Ecto neural progenitor cell (in vitro differentiated cells): ENCODE measurements at regions not wholly inside any gene's neighbourhood (a gene's known extent, or its start where the extent isn't known, plus 50 kb on each side); places are given as distances from the start of the nearest gene placed in this dataset.
"Not testable (repeated sequence)": the region's sequence is repeated elsewhere in the genome, so short reads cannot be mapped to it uniquely, and the experiment has no call there.

Experiments
- DNase-seq: peaks from one replicate; pipeline ENCODE4 v3.0.0-alpha.2; 2018; ENCODE audit warnings: low spot score

DNA sequence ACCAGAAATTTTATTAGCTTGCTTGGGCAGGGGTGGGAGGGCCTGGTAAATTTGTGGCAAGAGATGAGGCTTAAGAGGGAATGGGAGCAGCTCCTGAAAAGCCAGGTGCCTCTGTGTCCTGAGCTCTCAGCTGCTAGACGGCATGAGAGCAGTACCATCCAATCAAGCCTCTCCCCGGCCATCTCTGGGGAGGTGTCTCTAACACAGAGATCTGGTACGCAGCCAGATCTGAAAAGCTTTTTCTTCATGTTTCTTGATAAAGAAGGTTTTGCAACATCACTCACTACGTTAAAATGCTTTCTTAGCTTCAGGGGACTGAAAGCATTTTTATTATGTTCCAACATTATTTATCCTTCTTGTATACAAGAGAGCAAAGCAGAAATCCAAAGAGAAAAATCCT, 488.2 kb downstream of the RBFOX1 start:
- no peak for DNase-seq

DNA sequence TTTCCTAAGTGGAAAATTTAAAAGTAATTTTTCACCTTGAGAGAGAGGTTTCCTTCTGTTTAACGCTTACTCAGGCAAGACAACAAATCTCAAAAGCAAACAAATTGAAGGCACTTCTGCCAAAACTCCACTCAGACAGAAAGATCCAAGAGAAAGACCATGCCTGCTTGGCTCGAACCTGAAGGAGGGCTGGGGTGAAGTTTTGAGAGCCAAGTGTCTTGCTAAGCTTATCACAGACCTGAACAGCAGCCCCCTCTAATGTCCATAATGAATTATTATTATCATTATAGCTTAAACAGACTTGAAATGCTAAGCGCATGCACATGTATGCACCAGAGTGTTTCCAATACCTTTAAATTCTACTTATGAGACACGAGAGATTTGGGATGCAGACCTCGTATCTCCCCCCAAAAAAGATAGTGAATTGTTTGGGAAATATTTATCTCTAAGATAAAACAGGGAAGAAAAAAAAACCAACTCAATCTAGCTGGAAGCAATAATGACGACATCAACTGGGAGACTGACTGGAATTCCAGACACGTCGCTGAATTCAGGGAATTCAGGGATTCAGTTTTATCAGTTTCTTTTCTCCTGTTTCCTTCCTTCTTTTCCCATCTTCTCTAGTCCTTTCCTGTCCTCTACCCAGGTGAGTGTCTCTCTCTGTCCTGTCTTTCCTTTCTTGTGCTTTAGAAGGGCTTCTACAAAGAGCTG, 473.2 kb downstream of the RBFOX1 start:
- DNase-seq = no peak

DNA sequence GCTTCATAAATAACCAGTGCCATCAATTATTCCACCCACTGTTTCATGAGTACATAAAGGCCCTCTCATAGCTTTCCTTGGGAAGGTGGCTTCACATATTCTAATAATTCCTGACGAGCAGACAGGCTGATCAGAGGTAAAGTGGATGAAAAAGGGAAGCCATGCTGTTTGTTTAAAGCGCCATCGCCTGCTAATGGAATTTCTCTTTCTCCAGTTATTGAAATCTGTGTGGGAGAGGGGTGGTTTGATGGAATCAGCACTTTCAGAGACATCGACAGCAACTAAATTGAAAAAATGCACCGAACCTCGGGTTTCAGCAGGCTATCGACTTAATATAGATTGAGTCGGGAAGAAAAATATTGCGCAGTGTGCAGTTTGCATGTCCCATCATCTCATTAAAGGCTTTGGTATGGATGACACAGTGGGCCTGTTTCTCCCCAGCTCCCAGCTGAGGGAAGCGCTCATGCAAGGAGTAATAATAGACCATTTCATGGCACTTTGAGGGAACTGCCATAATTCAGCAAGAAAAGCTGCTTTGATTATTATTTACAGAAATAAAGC, 472.1 kb downstream of the RBFOX1 start:
- DNase-seq = no peak

DNA sequence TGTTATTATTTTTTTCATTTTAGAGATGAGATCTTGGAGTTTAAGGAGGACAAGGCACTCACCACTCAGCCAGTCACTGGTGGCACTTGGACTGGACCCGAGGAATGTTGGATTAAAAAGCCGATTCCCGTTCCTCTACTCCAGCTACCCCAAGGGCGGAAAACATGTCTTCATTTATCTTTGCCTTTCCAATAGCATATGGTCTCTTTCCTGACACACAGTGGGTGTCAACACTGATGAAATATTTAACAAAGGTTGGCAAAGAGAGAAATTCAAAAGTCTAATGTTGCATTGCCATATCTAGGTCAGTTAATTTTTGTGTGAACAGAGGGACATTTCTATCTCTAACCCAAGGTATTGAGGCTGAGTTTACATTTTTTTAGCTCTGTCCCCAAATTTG, 459.7 kb downstream of the RBFOX1 start:
- no peak for DNase-seq

DNA sequence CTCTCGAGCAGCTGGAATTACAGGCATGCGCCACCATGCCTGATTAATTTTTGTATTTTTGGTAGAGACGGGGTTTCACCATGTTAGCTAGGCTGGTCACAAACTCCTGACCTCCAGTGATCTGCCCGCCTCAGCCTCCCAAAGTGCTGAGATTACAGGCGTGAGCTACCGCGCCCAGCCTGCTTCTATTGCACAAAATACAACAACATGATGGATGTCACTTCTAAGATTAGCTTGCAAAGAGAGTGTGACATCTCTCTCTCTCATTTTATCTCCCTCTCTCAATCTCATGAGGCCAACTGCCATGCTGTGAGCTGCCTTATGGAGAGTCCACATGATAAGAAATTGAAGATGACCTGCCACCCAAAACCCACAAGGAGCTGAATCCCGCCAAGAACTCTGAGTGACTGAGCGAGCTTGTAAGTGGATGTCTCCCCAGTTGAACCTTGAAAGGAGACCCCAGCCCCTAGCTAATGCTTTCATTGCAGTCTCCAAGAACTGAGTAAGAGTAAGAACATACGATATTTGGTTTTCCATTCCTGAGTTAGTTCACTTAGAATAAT, 458.5 kb downstream of the RBFOX1 start:
- no peak for DNase-seq

DNA sequence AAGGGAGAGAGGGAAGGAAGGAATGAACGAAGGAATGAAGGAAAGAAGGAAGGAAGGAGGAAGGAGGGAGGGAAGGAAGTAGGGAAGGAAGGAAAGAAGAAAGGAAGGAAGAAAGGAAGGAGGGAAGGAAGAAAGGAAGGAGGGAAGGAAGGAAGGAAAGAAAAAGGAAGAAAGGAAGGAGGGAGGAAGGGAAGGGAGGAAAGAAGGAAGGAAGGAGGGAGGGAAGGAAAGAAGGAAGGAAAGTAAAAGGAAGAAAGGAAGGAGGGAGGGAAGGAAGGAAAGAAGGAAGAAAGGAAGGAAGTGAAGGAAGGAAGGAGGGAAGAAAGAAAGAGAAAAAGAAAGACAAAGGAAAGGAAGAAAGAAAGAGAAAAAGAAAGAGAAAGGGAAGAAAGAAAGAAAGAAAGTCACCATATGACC, 442.4 kb downstream of the RBFOX1 start:
- DNase-seq = no peak

DNA sequence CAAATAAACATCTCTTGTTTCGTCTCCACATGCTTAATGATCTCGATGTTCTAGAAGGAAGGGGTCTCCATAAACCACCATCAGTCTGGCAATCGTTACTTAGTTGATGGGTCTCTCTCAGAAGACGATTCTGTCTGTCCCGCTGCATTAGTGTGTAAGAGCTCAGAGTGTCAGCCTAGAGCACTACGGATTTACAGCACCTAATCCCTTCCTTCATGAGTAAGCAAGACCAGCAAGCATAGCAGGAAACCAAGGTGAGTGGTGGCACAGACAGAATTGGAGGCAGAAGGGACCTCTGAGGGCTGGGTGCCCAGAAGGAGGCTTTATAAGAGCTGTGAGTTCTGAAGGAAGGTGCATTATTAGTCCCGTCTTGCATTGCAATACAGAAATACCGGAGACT, 440.1 kb downstream of the RBFOX1 start:
- no peak for DNase-seq

DNA sequence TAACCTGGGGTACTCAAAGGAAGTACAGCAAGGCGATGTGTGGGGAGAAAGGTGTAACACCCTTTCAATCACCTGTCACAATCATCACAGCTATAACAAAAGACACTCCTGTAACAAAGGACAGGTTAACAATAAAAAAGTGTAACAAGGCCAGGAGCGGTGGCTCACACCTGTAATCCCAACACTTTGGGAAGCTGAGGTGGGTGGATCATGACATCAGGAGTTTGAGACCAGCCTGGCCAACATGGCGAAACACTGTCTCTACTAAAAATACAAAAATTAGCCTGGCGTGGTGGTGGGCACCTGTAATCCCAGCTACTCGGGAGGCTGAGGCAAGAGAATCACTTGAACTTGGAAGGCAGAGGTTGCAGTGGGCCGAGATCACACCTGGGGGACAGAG, 436.4 kb downstream of the RBFOX1 start:
- not testable (repeated sequence) for DNase-seq

DNA sequence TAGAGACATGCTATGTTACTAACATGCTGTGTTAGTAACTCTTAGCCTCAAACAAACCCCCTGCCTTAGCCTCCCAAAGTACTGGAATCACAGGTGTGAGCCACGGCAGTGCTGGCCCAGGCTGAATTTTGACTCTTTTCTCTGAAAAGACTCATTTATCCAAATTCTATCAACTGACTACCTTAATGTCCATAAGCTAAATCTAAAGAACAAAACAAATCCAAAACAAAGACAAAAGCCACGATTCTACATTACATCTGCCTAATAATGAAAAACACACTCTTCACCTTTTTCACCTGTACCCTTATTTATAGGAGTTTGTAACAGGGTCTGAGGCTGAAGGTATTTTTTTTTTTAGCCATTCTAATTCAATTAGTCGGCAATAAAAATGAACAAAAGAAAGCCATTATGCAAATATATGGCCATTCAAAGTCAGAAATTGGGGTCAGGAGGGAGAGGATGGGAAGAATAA, 432.5 kb downstream of the RBFOX1 start:
- DNase-seq = no peak

DNA sequence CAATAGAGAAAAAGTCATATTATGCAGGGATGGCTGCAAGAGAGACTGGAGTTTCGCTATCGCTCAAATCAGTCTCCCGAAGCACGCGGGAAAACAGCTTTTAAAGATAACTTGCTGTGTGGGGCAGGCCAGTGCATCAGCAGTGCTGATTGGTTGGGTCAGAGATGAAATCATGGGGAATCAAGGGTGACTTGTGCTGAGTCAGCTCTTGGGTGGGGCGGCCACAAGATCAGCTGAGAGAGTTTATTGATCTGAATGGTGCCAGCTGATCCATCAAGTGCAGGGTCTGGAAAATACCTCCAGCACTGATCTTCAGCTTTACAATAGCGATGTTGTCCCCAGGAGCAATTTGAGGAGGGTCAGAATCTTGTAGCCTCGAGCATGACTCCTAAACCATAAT, 430.5 kb downstream of the RBFOX1 start:
- no peak for DNase-seq
